Activated CD8-positive, alpha-beta memory T cell treated with anti-CD3 and anti-CD28 coated beads for 1 hour (primary cell): ENCODE measurements at regions not wholly inside any gene's neighbourhood (a gene's known extent, or its start where the extent isn't known, plus 50 kb on each side); places are given as distances from the start of the nearest gene placed in this dataset.
"Not testable (repeated sequence)": the region's sequence is repeated elsewhere in the genome, so short reads cannot be mapped to it uniquely, and the experiment has no call there.

Source experiments
- DNase-seq, 2 donors: peaks; one replicate each; pipeline ENCODE4 v3.0.0-alpha.2; 2020; ENCODE audit warnings: low read depth in 1 of 2; ENCODE audit errors: extremely low read depth in 1 of 2

GRCh38 chr14:106349678-106350457 is 823.5 kb downstream of the TMEM121 start:
- not testable (repeated sequence) for DNase-seq

- not testable (repeated sequence) for DNase-seq
These were observed 828.8 kb downstream of the TMEM121 start for GRCh38 chr14:106355007-106355791.

GRCh38 chr14:106355881-106356642 is 829.7 kb downstream of the TMEM121 start:
- not testable (repeated sequence) for DNase-seq

GRCh38 chr14:106356643-106356930 is 830.2 kb downstream of the TMEM121 start:
- DNase-seq, result not testable (repeated sequence)

- not testable (repeated sequence) for DNase-seq
These were observed 832.9 kb downstream of the TMEM121 start for GRCh38 chr14:106359157-106359887.

GRCh38 chr14:106365371-106365770 is 839.0 kb downstream of the TMEM121 start:
- DNase-seq, result not testable (repeated sequence)

- not testable (repeated sequence) for DNase-seq
These were observed 839.5 kb downstream of the TMEM121 start for GRCh38 chr14:106365894-106366293.

GRCh38 chr14:106366971-106367370 is 840.6 kb downstream of the TMEM121 start:
- not testable (repeated sequence) for DNase-seq

- not testable (repeated sequence) for DNase-seq
These were observed 843.1 kb downstream of the TMEM121 start for GRCh38 chr14:106369456-106369855.

- DNase-seq, result peak; percentile 44 to 65
These were observed 846.7 kb downstream of the TMEM121 start for GRCh38 chr14:106372870-106373652.

GRCh38 chr14:106373653-106374110 is 847.3 kb downstream of the TMEM121 start:
- DNase-seq, result not testable (repeated sequence)

- no peak for DNase-seq
These were observed 851.0 kb downstream of the TMEM121 start for GRCh38 chr14:106377432-106377831.

- no peak for DNase-seq
These were observed 851.8 kb downstream of the TMEM121 start for GRCh38 chr14:106378191-106378590.

GRCh38 chr14:106380740-106381139 is 854.4 kb downstream of the TMEM121 start:
- DNase-seq, result no peak

- DNase-seq, result not testable (repeated sequence)
These were observed 862.8 kb downstream of the TMEM121 start for GRCh38 chr14:106389186-106389585.

GRCh38 chr14:106390401-106390800 is 864.0 kb downstream of the TMEM121 start:
- DNase-seq, result no peak

- no peak for DNase-seq
These were observed 864.6 kb downstream of the TMEM121 start for GRCh38 chr14:106390947-106391346.

- DNase-seq, result no peak
These were observed 867.4 kb downstream of the TMEM121 start for GRCh38 chr14:106393742-106394141.

- DNase-seq, result no peak
These were observed 869.2 kb downstream of the TMEM121 start for GRCh38 chr14:106395456-106396050.
